ENCODE measurements at regions not wholly inside any gene's neighbourhood (a gene's known extent, or its start where the extent isn't known, plus 50 kb on each side); places are given as distances from the start of the nearest gene placed in this dataset.
"Not testable (repeated sequence)": the region's sequence is repeated elsewhere in the genome, so short reads cannot be mapped to it uniquely, and the experiment has no call there.

DNA sequence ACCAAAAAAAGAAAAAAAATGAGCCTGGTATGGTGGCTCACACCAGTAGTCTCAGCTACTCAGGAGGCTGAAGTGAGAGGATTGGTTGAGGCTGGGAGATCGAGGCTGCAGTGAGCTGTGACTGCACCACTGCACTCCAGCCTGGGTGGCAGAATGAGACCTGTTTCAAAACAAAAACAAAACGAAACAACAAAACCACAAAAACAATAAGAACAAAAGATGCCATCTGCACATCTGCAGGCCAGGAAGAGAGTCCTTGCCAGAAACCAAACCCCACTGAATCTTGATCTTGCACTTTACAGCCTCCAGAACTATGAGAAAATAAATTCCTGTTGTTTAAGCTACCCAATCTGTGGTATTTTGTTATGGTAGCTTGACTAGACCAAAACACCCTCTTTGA, 207.7 kb downstream of the YTHDC2 start:
- DNase-seq: no peak

DNA sequence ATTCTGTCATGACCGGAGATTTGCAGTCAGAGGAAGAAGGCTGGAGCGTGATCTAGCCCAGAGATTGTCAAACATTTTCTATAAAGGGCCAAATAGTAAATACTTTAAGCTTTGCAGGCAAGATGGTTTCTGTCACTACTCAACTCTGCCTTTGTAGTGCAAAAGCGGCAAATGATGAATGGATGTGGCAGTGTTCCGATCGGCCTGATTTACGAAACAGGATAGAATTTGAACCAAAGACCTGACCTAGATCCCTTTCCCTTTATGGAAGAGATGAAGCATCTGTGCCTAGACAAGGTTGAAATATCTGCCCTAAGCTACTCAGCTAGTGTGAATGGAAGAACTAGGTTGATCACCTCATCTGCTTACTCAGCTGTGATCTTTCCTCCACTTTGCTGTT, 209.5 kb downstream of the YTHDC2 start:
- DNase-seq: peak; percentile 43

DNA sequence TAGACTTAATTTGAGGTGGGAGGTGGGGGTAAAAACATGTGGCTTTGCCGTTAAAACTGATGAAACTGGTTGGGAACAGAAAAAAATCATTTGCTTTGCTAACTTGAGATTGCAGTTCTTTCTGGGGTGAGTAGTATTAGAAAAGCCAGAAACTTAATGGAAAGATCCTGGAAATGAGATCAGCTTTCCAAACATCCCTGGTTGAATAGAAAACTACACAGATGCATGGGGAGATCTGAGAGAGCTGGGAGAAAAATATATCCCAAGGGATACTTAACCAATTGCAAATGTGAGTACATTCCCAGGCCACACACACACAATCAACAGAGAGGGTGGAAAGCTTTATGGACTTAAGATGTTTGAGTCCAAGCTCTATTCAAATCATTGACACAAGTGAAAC, 222.3 kb downstream of the YTHDC2 start:
- no peak for DNase-seq

DNA sequence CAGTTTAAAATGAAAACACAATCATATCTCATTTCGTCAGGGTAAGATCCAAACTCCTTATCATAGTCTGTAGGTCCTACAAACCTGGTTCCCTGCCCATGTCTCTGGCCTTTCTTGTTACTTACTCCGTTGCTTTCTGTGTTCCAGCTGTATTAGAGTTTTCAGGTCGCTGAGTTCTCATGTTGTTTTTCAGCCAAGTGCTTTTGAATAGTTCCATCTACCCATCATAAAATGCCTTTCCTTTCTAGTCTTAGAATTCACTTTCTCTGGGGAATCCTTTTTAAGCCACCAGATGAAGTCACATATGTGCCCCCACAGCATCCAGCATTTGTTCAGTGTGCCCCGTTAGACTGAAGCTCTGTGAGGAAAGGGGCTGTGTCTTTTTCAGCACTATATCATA, 228.7 kb downstream of the YTHDC2 start:
- DNase-seq: no peak

DNA sequence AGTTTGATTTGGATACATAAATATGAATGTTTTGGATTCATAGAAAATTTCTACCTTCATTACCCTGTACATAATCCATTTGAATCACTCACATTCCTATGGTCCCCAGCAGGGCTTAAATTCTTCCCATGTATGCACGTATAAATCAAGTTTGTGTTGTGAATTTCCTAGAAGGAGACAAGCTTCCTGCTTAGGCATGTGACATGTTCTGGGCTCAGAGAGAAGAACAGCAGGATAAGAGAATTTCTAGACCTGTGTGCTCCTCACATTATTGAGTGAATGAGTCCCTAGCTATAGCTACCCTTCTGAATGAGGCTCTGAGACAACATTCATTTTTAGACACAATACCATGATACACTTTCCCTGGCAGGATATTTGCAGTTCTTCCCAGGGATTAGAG, 229.1 kb downstream of the YTHDC2 start:
- DNase-seq: no peak

DNA sequence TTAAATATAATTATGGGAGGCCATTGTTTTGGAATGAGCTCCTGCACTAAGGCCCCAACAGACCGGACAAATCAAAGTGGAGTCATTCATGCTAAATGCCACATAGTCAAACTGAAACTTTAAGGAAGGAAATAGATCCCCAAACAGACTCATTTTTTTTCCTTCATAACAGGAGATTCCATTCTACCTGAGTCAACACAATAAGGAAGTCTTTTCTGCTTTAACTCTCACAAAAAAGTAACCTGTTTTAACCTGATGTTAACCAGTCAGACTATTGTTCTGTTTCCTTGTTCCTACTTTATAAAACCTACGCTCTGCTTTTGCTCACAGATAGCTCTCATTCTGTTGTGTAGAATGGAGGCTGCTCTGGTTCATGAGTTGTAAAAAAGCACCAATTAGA, 234.9 kb downstream of the YTHDC2 start:
- no peak for DNase-seq

DNA sequence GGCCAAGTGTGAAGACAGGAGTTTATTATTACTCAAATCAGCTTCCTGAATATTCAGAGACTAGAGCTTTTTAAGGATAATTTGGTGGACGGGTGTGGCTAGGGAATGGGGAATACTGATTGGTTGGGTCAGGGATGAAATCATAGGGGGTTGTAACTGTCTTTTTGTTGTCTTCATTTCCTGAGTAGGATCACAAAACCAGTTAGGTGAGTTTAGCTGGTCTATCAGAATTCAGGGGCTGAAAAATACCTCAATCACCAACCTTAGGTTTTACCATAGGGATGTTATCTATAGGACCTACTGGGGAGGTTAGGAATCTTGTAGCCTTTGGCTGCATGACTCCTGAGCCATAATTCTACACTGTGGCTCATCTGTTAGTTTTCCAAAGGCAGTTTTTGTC, 235.8 kb downstream of the YTHDC2 start:
- DNase-seq: no peak

DNA sequence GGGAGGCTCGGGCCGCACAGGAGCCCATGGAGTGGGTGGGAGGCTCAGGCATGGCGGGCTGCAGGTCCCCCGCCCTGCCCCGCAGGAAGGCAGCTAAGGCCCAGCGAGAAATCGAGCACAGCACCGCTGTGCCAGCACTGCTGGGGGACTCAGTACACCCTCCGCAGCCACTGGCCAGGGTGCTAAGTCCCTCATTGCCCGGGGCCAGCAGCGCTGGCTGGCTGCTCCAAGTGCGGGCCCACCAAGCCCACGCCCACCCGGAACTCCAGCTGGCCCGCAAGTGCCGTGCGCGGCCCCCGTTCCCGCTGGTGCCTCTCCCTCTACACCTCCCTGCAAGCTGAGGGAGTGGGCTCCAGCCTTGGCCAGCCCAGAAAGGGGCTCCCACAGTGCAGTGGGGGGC, 239.7 kb downstream of the YTHDC2 start:
- not testable (repeated sequence) for DNase-seq

DNA sequence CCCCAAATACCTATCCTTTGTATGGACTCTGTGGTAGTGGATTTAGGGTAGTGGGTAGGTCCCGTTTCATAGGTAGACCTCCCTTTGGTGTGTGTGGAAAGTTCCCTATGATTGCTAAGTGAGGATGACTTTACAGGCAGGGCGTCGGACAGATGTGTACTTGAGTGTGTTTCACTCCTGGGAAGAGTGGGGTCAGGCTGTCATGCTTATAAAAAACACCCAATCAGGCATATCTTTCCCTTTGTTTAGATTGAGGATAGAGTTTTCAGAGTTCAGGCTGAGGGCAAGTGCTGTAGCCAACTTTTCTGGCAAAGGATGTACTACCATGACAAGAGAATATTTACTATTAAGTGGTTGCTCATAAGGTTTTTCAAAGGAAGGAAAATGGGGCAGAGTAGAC, 242.0 kb downstream of the YTHDC2 start:
- no peak for DNase-seq

DNA sequence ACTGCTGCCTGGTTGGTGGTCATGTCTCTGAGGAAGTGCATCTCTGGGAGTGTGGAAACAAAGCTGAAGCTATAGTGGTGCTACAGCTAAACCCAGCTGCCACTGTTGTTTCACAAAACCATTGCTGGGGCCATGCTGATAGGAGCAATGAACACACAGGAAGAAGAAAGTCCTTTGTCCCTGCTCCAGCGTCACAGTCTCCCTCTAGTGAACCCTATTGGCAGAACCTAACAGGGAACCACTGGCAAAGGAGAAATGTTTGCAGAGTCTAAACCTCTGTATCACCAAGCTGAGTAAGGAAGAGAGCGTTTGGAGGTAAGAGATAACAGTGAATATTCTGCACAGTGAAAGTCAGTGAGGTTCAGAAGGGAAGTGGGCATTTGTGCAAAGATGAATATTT, 244.0 kb downstream of the YTHDC2 start:
- DNase-seq: no peak

DNA sequence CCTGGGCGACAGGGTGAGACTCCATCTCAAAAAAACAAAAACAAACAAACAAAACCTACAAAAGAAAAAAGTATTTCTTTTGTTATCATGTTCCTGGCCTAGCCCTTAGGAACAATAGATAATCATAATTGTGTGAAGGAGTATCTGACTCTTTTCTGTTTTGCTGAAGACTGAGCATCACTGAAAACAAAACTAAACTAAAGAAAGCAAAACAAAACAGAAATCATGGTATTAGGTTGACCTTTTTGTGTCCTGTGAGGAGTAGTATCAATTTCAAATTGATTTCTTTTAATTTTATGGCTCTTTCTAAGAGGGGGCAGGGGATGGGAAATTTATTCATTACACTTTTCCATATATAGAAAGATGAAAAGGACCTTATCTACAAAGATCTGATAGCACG, 246.0 kb downstream of the YTHDC2 start:
- DNase-seq: no peak

DNA sequence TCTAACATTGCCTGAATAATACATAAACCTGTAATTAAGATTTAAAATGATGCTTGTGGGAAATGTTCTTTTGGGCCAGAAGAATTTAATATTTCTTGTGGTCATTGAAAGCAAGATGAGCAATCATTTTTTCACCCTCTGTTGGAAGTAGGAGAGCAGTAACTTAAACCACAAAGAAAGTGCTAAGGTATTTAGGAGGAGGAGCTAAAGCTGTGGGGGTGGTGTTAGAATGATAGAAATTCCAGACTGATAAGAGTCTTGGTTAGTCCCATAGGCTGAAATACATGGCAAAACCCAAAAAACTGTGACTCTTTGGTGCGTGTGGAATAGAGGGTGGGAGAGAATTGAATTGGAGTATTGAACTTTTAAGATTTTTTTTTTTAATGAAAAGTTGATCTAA, 247.0 kb downstream of the YTHDC2 start:
- DNase-seq: no peak

DNA sequence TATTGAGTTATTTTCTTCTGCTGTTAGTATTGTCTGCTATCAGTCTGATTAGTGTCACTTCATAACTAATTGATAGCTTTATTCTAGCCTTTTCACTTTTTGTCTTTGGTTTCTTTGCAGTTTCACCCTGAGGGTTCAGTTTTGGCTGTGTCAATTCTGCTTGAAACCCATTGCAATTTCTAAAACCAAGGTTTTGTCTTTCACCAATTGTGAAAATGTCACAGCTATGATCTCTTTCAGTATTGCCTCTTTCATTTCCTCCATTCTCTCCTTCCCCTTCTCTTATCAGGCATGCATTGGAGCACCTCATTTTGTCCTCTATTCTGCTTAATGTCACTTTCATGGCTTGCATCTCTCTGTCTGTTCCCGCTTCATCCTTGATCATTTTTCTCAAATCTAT, 248.1 kb downstream of the YTHDC2 start:
- DNase-seq: no peak

DNA sequence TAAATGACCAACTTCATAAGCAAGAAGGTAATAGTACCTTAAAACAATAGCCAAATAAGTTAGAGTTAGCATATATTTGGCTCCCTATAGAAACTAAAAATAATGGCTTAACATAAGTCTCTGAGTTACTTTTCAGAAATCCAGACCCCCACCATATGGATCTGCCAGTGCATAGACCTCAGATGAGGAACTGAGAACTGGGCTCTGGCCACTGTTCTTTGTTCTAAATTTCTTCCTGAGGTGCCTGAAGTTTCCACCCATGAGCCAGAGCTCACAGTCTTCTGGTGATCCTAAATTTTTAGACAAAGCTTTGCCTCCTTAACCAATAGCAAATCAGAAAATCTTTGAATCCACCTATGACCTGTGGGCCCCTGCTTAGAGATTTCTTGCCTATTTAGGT, 250.9 kb downstream of the YTHDC2 start:
- DNase-seq: no peak

DNA sequence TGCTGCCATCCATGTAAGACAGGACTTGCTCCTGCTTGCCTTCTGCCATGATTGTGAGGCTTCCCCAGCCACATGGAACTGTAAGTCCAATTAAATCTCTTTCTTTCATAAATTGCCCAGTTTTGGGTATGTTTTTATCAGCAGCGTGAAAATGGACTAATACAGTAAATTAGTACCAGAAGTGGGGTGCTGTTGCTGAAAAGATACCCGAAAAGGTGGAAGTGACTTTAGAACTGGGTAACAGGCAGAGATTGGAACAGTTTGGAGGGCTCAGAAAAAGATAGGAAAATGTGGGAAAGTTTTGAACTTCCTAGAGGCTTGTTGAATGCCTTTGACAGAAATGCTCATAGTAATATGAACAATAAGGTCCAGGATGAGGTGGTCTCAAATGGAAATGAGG, 253.3 kb downstream of the YTHDC2 start:
- DNase-seq: not testable (repeated sequence)

DNA sequence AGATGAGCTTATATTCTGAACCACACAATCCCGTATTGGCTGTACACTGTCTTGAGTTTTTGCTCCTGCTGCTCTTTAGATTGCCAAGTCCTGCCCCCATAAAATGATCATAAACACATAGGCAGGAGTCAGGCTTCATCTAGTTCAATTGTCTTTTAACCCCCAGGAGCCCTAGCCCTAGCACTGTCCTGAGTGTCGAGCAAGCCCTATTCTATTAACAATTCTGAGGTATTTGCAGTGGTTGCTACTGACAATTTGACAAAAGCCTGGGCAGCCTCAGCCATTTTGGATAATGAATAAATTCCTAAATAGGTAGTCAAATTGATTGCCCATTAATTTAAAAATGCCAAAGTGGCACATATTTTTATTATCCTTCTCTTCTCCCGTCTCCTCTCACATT, 257.2 kb downstream of the YTHDC2 start:
- no peak for DNase-seq

DNA sequence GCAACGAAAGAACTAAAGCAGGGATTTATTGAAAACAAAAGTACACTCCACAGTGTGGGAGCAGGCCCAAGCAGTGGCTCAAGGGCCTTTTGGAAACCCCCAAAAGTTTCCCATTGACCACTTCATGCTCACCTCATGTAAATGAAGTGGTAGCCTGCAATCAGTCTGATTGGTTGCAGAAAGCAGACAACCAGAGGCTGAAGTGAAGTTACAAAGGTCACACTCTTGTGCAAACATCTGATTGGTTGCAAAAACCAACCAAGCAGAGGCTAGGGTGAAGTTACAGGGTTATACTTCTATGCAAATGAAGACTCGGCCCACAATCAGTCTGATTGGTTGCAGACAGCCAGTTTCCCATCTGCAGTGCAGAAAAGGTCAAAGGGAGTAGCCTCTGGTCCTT, 258.0 kb downstream of the YTHDC2 start:
- DNase-seq: no peak

DNA sequence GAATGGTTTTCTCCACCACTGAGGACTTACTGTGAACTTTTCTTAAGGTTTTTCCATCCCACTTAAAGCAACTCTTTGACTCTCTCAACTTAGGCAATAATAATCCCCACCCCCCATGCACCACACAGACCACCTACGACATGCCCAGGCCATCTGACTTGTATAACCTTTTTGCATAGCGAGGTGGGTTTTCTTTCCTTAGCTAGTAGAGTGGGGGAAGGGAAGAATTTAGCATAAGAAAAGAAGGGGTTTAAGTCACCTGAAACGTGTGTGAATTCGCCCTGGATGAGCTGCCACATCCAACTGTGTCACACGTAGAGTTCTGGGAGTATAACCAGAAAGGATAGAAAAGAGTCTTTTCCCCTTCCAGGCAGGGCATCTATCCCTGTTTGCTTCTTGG, 262.7 kb downstream of the YTHDC2 start:
- no peak for DNase-seq

DNA sequence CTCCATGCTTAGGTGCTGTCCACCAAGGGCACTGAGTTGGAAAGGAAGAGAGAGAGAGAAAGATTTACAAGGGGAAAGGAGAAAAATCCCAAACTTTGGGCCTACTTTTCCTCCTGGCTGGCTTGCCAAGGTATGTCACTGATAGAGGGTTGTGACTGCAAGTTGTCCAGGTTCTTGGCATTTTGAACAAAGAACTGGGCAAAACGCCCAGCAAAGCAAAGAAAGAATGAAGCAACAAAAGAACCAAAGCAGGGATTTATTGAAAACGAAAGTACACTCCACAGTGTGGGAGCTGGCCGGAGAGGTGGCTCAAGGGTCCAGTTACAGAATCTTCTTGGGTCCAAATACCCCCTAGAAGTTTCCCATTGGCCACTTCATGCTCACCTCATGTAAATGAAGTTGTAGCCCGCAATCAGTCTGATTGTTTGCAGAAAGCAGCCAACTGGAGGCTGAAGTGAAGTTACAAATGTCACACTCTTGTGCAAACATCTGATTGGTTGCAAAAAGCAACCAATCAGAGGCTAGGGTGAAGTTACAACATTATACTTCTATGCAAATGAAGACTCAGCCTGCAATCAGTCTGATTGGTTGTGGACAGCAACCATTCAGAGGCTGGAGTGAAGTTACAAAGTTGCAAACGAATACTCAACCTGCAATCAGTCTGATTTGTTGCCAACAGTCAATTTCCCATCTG, 263.5 kb downstream of the YTHDC2 start:
- no peak for DNase-seq

DNA sequence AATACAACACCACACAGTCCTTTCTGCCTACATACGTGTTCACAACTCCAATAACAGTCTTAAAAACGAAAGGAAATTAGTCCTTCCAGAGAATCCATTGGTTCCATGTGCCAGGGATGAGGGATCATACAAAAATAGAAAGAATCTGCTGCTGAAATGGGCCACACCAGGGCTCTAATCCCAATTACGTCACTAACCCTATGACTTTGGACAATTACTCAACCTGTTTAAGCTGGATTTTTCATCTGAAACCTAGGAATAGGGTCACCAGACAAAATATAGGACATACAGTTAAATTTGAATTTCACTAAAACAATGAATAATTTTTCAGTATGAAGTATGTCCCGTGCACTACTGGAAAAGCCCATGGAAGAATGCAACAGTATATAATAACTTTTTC, 264.7 kb downstream of the YTHDC2 start:
- no peak for DNase-seq

DNA sequence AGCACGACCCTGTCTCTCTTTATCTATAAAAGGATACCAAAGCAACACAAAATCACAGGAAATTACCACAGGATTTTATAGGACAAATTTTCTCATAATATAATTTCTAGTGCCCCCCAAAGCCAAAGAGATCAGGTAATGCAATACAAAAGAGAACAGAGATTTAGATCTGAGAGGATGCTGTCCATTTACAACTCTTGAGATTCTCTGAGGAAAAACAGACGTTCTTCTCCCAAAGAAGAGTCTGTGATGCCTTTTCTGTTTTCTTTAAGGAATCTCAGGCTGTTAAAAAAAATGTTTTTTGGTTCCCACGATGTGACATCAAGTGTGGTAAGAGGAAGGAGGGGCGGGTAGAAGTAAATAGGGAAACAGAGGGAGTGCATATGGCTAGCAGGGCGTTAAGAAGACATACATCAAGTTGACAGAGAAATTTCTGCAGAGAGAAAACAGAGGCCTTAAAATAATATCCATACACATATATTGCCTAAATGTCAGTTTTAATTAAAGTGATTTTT, 274.7 kb downstream of the YTHDC2 start:
- DNase-seq: no peak

DNA sequence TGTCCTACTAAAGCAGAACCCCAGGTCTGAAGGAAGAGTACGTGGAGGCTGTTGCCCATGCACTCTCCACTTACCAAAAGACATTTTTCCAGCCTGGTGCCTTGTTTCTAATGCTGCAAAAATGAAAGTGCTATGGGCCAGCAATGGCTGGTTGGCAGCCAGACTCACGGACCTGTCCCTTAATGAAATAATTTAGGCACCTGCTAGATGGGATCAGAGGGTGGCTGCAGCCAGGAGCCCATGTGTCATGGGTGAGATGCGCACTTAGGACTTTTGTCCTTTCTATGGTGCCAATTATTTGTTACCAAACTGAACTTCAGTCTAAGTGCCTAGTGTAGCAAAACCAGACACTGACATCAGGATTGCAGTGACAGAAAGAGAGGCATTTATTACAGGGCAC, 276.3 kb downstream of the YTHDC2 start:
- DNase-seq: no peak

DNA sequence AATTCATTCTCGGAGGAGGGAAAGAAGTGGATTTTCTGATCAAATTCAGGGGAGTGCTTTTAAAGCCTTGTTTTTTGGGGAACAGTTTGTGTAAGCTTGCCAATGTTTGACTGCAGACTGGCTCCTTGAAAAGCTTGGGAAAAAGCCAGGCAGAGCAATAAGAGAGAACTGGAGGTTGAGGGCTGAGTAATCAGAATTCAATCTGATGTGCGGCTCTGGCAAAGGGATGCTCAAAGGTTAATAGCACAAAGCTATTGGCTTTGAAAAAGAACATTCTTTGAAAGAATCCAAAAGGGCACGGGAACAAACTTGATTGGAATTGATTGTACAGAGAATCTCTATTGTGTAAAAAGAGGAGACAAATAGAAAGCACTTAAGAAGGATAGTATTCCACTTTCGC, 279.3 kb downstream of the YTHDC2 start:
- no peak for DNase-seq

DNA sequence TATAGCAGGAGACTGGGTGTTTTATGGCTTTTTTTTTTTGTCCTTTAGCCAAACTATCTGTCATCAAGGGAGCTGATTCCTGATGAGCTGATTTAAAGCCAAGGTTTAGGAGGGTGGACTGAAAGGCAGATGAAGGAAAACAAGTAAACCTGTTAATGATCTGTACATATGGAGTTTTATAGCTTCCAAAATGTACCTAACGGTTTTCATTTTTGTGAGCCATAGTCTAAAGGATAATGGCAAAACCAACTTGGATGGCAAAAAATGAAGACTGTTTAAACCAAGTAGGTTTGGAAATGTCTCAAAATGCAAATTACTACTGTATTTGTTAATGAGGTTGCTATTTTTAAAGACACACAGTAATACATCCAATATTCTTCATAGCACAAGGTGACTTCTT, 281.5 kb downstream of the YTHDC2 start:
- no peak for DNase-seq

DNA sequence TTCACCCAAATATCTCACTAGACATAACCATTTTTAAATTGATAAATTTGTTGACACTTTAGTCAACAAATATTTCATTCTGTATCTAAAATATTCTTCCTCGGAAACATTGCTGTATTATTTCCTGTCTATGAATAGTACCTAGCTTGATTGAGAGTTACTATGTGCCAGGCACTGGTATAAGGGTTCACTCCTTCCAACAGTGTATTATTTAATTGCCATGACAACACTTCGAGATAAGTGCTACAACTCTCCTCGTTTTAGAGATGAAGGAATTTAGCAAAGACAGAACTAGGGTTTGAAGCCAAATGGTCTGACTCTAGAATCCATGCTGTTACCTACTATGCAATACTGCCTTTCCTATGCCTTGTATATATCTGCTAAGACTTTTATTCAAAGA, 287.2 kb downstream of the YTHDC2 start:
- DNase-seq: no peak
